ENCODE measurements at regions not wholly inside any gene's neighbourhood (a gene's known extent, or its start where the extent isn't known, plus 50 kb on each side); places are given as distances from the start of the nearest gene placed in this dataset.

- no peak for TF ChIP-seq CTCF (conservative IDR thresholded peaks at IDR 0.05)
- no peak for TF ChIP-seq EZH2 (IDR thresholded peaks at IDR 0.05; ENCODE audit: low read depth)
Measured at GRCh38 chr3:71912839-71913495, 128.0 kb upstream of the PROK2 start.
